Tibial artery (tissue), 4 donors: ENCODE measurements at regions not wholly inside any gene's neighbourhood (a gene's known extent, or its start where the extent isn't known, plus 50 kb on each side); places are given as distances from the start of the nearest gene placed in this dataset.

ENCODE experiments used
- DNase-seq, 2 donors: peaks; one replicate each; pipeline ENCODE4 v3.0.0-alpha.2; 2019
- H3K27ac ChIP-seq, 2 donors: fragments of 200-600 bp; sonication (generic) in 1 of 2; 1 replicate in 1 of 2; 2 replicates in 1 of 2; pipeline ENCODE4 v1.5.1; 2018 to 2019; ENCODE audit warnings: mild to moderate bottlenecking in 1 of 2
- H3K27me3 ChIP-seq, 2 donors: fragments of 200-600 bp; sonication (generic) in 1 of 2; one replicate each; pipeline versions ENCODE4 v1.5.1 to v1.6.0; 2016 to 2019
- H3K36me3 ChIP-seq, 3 donors: fragments of 200-600 bp; sonication (generic) in 2 of 3; one replicate each; pipeline ENCODE4 v1.5.1; 2016 to 2019; ENCODE audit warnings: mild to moderate bottlenecking in 2 of 3
- H3K4me1 ChIP-seq, 4 donors: fragments of 200-600 bp; sonication (generic) in 2 of 4; 1 replicate in 3 of 4; 2 replicates in 1 of 4; pipeline ENCODE4 v1.5.1; 2016 to 2019
- H3K4me3 ChIP-seq, 2 donors: fragments of 200-600 bp; sonication (generic) in 1 of 2; 1 replicate in 1 of 2; 2 replicates in 1 of 2; pipeline ENCODE4 v1.5.1; 2018 to 2019; ENCODE audit warnings: mild to moderate bottlenecking in 2 of 2
- H3K9me3 ChIP-seq, 3 donors: fragments of 200-600 bp; sonication (generic) in 1 of 3; one replicate each; pipeline ENCODE4 v1.5.1; 2016 to 2019
- intact Hi-C: fragments of 100-400 bp; cut with DNase I; formaldehyde crosslinking; loops from one replicate; pipeline ENCODE4 v1.15.0; 2023; ENCODE audit warnings: low total_unique reads
- TF ChIP-seq, protein P1 (sequence below), 2 experiments: fragments of 200-600 bp in 1 of 2; fragments of 450-650 bp in 1 of 2; IDR thresholded peaks; one replicate each; pipeline ENCODE4 v1.5.1; 2017 to 2019; ENCODE audit warnings: antibody characterized with exemption in 2 of 2, mild to moderate bottlenecking in 1 of 2, moderate library complexity in 1 of 2

GRCh38 chr5:118439831-118440230, 548.5 kb downstream of the DTWD2 start:
- no peak for DNase-seq
- Histone ChIP-seq H3K4me1 (no peaks in the 10 kb centered on the region), H3K9me3 (no peaks in the 10 kb centered on the region), H3K27me3 (no peaks in the 10 kb centered on the region), H3K27ac (no peak overlapping the region), H3K36me3 (no peaks in the 10 kb centered on the region), H3K4me3 (no peak overlapping the region)
- TF ChIP-seq, protein P1, sequence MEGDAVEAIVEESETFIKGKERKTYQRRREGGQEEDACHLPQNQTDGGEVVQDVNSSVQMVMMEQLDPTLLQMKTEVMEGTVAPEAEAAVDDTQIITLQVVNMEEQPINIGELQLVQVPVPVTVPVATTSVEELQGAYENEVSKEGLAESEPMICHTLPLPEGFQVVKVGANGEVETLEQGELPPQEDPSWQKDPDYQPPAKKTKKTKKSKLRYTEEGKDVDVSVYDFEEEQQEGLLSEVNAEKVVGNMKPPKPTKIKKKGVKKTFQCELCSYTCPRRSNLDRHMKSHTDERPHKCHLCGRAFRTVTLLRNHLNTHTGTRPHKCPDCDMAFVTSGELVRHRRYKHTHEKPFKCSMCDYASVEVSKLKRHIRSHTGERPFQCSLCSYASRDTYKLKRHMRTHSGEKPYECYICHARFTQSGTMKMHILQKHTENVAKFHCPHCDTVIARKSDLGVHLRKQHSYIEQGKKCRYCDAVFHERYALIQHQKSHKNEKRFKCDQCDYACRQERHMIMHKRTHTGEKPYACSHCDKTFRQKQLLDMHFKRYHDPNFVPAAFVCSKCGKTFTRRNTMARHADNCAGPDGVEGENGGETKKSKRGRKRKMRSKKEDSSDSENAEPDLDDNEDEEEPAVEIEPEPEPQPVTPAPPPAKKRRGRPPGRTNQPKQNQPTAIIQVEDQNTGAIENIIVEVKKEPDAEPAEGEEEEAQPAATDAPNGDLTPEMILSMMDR (IDR thresholded peaks at IDR 0.05): no peak
- intact Hi-C loops: no loop called here

DNA sequence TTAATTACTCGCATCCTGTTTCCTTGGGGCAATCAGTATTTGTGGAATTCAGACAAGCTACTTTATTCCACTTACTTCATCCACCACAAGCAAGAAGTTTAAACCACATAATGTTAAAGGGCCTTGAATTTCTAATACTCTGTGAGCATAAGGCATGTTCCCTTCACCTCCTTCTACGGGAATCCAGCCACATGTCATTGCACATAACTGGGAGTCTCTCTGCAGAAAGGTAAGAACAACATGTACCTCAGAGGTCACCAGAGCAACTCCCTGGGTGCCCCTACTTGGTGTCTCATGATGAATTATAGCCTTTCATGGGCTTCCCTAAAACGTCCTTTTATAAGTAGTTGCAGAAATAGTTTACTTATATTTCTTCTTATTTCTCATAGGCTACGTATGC, 553.2 kb downstream of the DTWD2 start:
- intact Hi-C loops: no loop called here
- TF ChIP-seq, protein P1 (IDR thresholded peaks at IDR 0.05): no peak
- DNase-seq: no peak
- no peaks in the 10 kb centered on the region for H3K4me1 ChIP-seq
- H3K27ac ChIP-seq: no peak overlapping the region
- H3K36me3 ChIP-seq: no peaks in the 10 kb centered on the region
- no peaks in the 10 kb centered on the region for H3K9me3 ChIP-seq
- H3K27me3 ChIP-seq: no peaks in the 10 kb centered on the region
- no peak overlapping the region for H3K4me3 ChIP-seq

DNA sequence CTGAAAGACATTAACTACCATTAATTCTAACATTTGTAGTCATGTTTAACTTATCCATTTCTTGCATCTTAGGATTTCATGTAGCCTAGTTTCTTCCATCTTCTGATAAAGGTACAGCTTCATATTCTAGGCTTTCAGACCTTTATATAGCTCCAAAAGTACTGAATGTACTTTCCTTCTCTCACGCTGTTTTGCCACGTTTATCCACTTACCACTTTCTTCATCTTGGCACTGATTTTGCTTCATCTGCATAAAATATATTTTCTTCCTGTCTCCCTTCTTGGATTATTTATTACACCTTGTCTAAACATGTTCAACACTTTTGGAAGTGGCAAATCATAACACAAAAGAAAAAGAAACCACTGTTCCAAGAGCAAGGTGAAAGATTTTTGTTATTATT, 553.8 kb downstream of the DTWD2 start:
- no peak overlapping the region for H3K4me3 ChIP-seq
- H3K27ac ChIP-seq: no peak overlapping the region
- H3K27me3 ChIP-seq: no peaks in the 10 kb centered on the region
- TF ChIP-seq, protein P1 (IDR thresholded peaks at IDR 0.05): no peak
- no peaks in the 10 kb centered on the region for H3K9me3 ChIP-seq
- no peaks in the 10 kb centered on the region for H3K4me1 ChIP-seq
- intact Hi-C loops: no loop called here
- no peak for DNase-seq
- no peaks in the 10 kb centered on the region for H3K36me3 ChIP-seq

- H3K9me3 ChIP-seq: no peaks in the 10 kb centered on the region
- no peaks in the 10 kb centered on the region for H3K36me3 ChIP-seq
- DNase-seq: no peak
- H3K27me3 ChIP-seq: no peaks in the 10 kb centered on the region
- no peak overlapping the region for H3K27ac ChIP-seq
- no peaks in the 10 kb centered on the region for H3K4me1 ChIP-seq
- TF ChIP-seq, protein P1 (IDR thresholded peaks at IDR 0.05): no peak
- intact Hi-C loops: no loop called here
- H3K4me3 ChIP-seq: no peak overlapping the region
Measured at GRCh38 chr5:118430076-118430475, 558.3 kb downstream of the DTWD2 start.

- H3K27me3 ChIP-seq: no peaks in the 10 kb centered on the region
- no peaks in the 10 kb centered on the region for H3K9me3 ChIP-seq
- H3K4me1 ChIP-seq: peaks cover 0 to 5% (median 0%) of the 10 kb centered on the region in 4 donors
- intact Hi-C loops: no loop called here
- no peak for DNase-seq
- no peak overlapping the region for H3K4me3 ChIP-seq
- H3K27ac ChIP-seq: no peak overlapping the region
- no peaks in the 10 kb centered on the region for H3K36me3 ChIP-seq
- TF ChIP-seq, protein P1 (IDR thresholded peaks at IDR 0.05): no peak
Measured at GRCh38 chr5:118407958-118408357, 580.4 kb downstream of the DTWD2 start.

DNA sequence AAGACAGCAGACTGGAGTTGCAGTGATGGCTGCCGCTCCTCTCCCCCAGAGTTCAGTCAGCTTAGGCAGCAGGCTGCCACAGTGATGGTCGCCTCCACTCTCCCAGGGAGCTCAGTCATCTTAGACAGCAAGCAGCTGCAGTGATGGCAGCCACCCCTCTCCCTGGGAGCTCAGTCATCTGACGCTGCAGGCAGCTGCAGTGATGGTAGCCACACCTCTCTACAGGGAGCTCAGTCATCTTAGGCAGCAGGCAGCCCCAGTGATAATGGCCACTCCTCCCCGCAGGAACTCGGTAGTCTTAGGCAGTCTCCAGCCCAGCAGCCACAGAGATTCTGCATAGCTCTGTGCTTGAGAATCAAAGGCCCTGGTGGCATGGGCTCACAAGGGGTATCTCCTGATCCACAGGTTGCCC, 582.7 kb downstream of the DTWD2 start:
- Histone ChIP-seq H3K27me3 (no peaks in the 10 kb centered on the region), H3K4me1 (peaks cover 0 to 5% (median 0%) of the 10 kb centered on the region in 4 donors), H3K27ac (no peak overlapping the region), H3K36me3 (no peaks in the 10 kb centered on the region), H3K9me3 (peaks cover 0 to 3% (median 0%) of the 10 kb centered on the region in 3 donors), H3K4me3 (no peak overlapping the region)
- TF ChIP-seq, protein P1 (IDR thresholded peaks at IDR 0.05): no peak
- intact Hi-C loops: no loop called here
- no peak for DNase-seq
